Lung (tissue), 11 donors: ENCODE measurements at regions not wholly inside any gene's neighbourhood (a gene's known extent, or its start where the extent isn't known, plus 50 kb on each side); places are given as distances from the start of the nearest gene placed in this dataset.
"Not testable (repeated sequence)": the region's sequence is repeated elsewhere in the genome, so short reads cannot be mapped to it uniquely, and the experiment has no call there.

Source experiments
- ATAC-seq: fragments of 200-7000 bp; cut with Tn5 transposase; one replicate; pipeline ENCODE4 v1.9.1; 2020; ENCODE audit warnings: moderate number of reproducible peaks; ENCODE audit not compliant: insufficient read depth, low FRiP score
- DNase-seq, 3 donors: peaks; one replicate each; pipeline ENCODE4 v3.0.0-alpha.2; 2013 to 2017
- H3K27ac ChIP-seq, 2 donors: one replicate each; pipeline ENCODE4 v1.5.1; 2013; ENCODE audit warnings: mild to moderate bottlenecking in 2 of 2, moderate library complexity in 2 of 2, control low read depth in 1 of 2, inconsistent platforms in 1 of 2, low read depth in 1 of 2, low read length in 1 of 2
- H3K27me3 ChIP-seq, 3 donors: one replicate each; pipeline ENCODE4 v1.5.1; 2013; ENCODE audit warnings: low read length in 2 of 3; ENCODE audit not compliant: control insufficient read depth in 3 of 3, insufficient read depth in 3 of 3
- H3K36me3 ChIP-seq, 4 donors: one replicate each; pipeline ENCODE4 v1.5.1; 2013; ENCODE audit warnings: low read length in 4 of 4, mild to moderate bottlenecking in 1 of 4, moderate library complexity in 1 of 4; ENCODE audit not compliant: control insufficient read depth in 4 of 4, insufficient read depth in 4 of 4
- H3K4me1 ChIP-seq, 5 donors: one replicate each; pipeline ENCODE4 v1.5.1; 2013; ENCODE audit warnings: low read length in 5 of 5, mild to moderate bottlenecking in 2 of 5, moderate library complexity in 1 of 5; ENCODE audit not compliant: control insufficient read depth in 5 of 5, insufficient read depth in 5 of 5
- H3K4me3 ChIP-seq: one replicate; pipeline ENCODE4 v1.5.1; 2013; ENCODE audit warnings: mild to moderate bottlenecking, control low read depth, moderate library complexity
- H3K9ac ChIP-seq, 2 donors: one replicate each; pipeline ENCODE4 v1.5.1; 2013; ENCODE audit warnings: low read length in 2 of 2, control low read depth in 1 of 2; ENCODE audit not compliant: insufficient read depth in 1 of 2
- H3K9me3 ChIP-seq, 4 donors: one replicate each; pipeline ENCODE4 v1.5.1; 2013; ENCODE audit warnings: low read length in 3 of 4, mild to moderate bottlenecking in 1 of 4, moderate library complexity in 1 of 4; ENCODE audit not compliant: control insufficient read depth in 4 of 4, insufficient read depth in 3 of 4
- CTCF ChIP-seq: IDR thresholded peaks from 2 replicates; pipeline ENCODE4 v1.5.1; 2012; ENCODE audit warnings: mild to moderate bottlenecking; ENCODE audit errors: control extremely low read depth, extremely low read depth
- WGBS, 2 donors: extraction: QIAGEN DNeasy Blood & Tissue Kit; methylation state at CpG; one replicate each; pipeline ENCODE4 v1.1.7; 2013; 5-methylcytosine and 5-hydroxymethylcytosine counted together
- donor health status: control.
- donor health status: control.
- donor health status: Bipolar disorder and iron deficiency.
- donor health status: healthy.
- donor health status: DM: yes; HTN: yes; CAD: no.

GRCh38 chr2:175842996-175843395 is 159.1 kb downstream of the LNPK start:
- TF ChIP-seq CTCF: no peak
- H3K27me3 ChIP-seq: no peaks in the 10 kb centered on the region
- H3K9me3 ChIP-seq: no peaks in the 10 kb centered on the region
- H3K36me3 ChIP-seq: no peaks in the 10 kb centered on the region
- WGBS, 2 donors: 50 to 66% methylated on average over 3 of the region's 3 CpGs
- H3K4me3 ChIP-seq: no peak overlapping the region
- H3K27ac ChIP-seq: no peak overlapping the region
- no peak overlapping the region for H3K9ac ChIP-seq
- DNase-seq: no peak
- H3K4me1 ChIP-seq: peaks cover 0 to 13% (median 0%) of the 10 kb centered on the region in 5 donors
- no peak for ATAC-seq

GRCh38 chr2:175840765-175841164 is 161.3 kb downstream of the LNPK start:
- not testable (repeated sequence) for H3K27ac ChIP-seq, ATAC-seq, H3K36me3 ChIP-seq, H3K9ac ChIP-seq, H3K4me3 ChIP-seq, H3K27me3 ChIP-seq, H3K9me3 ChIP-seq, DNase-seq
- 90 to 93% methylated on average over 3 of the region's 3 CpGs for WGBS, 2 donors
- H3K4me1 ChIP-seq: peaks cover 0 to 13% (median 0%) of the 10 kb centered on the region in 5 donors

- WGBS, 2 donors: 81 to 83% methylated on average over 1 of the region's 1 CpG
- Histone ChIP-seq H3K4me1 (peaks cover 0 to 13% (median 0%) of the 10 kb centered on the region in 5 donors), H3K27ac (no peak overlapping the region), H3K36me3 (no peaks in the 10 kb centered on the region), H3K9me3 (no peaks in the 10 kb centered on the region), H3K27me3 (no peaks in the 10 kb centered on the region), H3K9ac (no peak overlapping the region), H3K4me3 (no peak overlapping the region)
- no peak for TF ChIP-seq CTCF
- DNase-seq (peak in 2 of 3 donors; percentile 64 to 75), ATAC-seq (no peak)
Observed at GRCh38 chr2:175840256-175840655, 161.8 kb downstream of the LNPK start.

GRCh38 chr2:175838979-175839378 is 163.1 kb downstream of the LNPK start:
- Histone ChIP-seq H3K9me3 (peaks cover 0 to 3% (median 0%) of the 10 kb centered on the region in 4 donors), H3K9ac (no peak overlapping the region), H3K4me1 (peaks cover 0 to 18% (median 0%) of the 10 kb centered on the region in 5 donors), H3K27ac (no peak overlapping the region), H3K27me3 (no peaks in the 10 kb centered on the region), H3K4me3 (no peak overlapping the region), H3K36me3 (no peaks in the 10 kb centered on the region)
- no peak for DNase-seq
- 80 to 88% methylated on average over 2 of the region's 2 CpGs for WGBS, 2 donors
- no peak for TF ChIP-seq CTCF
- ATAC-seq: no peak
